GM13976 (cell line): ENCODE measurements at regions not wholly inside any gene's neighbourhood (a gene's known extent, or its start where the extent isn't known, plus 50 kb on each side); places are given as distances from the start of the nearest gene placed in this dataset.

Source experiments
- DNase-seq: peaks from one replicate; pipeline ENCODE4 v3.0.0; 2012; ENCODE audit warnings: low spot score
- in situ Hi-C: fragments of 300-500 bp; cut with MboI; formaldehyde crosslinking; loops from one replicate; pipeline ENCODE4 v1.12.0; 2022; ENCODE audit warnings: low sequenced_read_pairs, mixed read lengths, inconsistent platforms; ENCODE audit not compliant: unreplicated experiment
- TF ChIP-seq, protein P1 (sequence below): IDR thresholded peaks from 2 replicates; pipeline ENCODE4 v1.5.1; 2012; ENCODE audit warnings: borderline replicate concordance, mild to moderate bottlenecking; ENCODE audit not compliant: insufficient read depth; ENCODE audit errors: extremely low read depth, missing control alignments, control extremely low read depth

DNA sequence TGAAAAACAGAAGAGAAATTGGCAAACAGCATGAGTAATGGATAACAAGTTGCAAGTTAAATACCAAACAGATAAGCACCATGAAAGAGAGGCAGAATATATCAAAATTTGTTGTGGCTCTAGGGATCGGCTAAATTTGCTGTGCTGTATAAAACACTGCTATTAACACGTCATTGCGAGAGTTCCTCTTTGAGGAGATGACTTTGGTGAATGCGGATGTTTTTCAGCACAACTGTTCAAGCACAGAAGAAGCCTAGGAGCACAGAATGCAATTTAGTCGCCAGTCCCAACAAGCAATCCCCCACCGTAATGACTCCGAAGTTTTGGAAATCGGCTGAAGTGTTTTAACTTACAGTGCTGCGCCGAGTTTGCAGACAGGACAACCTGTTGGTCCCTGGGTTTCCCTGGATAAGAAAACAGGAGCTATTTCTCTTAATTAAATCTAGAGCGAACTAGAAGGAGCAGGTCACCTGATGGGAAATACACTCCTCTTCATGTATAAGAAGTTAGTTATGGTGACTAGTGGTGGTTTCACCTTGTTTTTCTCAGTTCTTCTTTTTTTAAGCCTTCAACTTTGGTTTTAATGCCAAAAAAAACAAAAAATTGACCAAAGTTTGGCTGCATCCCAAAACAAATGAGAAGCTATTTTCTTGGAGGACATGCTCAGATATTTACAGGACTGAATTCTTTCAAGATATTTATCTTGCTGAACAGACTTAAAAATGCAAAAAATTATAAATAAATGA is 454.1 kb upstream of the SALL3 start:
- in situ Hi-C loops, result no loop called here
- no peak for DNase-seq
- TF ChIP-seq, protein P1, sequence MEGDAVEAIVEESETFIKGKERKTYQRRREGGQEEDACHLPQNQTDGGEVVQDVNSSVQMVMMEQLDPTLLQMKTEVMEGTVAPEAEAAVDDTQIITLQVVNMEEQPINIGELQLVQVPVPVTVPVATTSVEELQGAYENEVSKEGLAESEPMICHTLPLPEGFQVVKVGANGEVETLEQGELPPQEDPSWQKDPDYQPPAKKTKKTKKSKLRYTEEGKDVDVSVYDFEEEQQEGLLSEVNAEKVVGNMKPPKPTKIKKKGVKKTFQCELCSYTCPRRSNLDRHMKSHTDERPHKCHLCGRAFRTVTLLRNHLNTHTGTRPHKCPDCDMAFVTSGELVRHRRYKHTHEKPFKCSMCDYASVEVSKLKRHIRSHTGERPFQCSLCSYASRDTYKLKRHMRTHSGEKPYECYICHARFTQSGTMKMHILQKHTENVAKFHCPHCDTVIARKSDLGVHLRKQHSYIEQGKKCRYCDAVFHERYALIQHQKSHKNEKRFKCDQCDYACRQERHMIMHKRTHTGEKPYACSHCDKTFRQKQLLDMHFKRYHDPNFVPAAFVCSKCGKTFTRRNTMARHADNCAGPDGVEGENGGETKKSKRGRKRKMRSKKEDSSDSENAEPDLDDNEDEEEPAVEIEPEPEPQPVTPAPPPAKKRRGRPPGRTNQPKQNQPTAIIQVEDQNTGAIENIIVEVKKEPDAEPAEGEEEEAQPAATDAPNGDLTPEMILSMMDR, result no peak

DNA sequence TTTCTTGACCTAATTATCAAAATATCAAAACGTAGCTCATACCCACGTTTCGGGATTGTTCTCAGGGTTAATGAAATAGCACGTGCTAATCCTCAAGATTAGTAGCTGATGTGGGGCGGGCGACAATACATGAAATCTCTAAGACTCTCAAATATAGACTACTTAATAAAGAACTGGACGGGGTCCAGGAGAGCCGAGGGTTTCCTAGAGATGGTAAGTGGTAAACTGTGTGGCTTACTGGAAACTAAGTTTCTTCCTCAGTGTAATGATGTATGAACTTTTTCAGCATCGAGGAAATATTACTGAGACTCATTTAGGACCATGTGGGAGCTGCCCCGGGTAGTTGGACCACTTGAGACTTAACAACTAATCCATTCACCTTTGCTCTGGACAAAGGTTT is 453.3 kb upstream of the SALL3 start:
- TF ChIP-seq, protein P1, result no peak
- DNase-seq, result no peak
- in situ Hi-C loops, result no loop called here

DNA sequence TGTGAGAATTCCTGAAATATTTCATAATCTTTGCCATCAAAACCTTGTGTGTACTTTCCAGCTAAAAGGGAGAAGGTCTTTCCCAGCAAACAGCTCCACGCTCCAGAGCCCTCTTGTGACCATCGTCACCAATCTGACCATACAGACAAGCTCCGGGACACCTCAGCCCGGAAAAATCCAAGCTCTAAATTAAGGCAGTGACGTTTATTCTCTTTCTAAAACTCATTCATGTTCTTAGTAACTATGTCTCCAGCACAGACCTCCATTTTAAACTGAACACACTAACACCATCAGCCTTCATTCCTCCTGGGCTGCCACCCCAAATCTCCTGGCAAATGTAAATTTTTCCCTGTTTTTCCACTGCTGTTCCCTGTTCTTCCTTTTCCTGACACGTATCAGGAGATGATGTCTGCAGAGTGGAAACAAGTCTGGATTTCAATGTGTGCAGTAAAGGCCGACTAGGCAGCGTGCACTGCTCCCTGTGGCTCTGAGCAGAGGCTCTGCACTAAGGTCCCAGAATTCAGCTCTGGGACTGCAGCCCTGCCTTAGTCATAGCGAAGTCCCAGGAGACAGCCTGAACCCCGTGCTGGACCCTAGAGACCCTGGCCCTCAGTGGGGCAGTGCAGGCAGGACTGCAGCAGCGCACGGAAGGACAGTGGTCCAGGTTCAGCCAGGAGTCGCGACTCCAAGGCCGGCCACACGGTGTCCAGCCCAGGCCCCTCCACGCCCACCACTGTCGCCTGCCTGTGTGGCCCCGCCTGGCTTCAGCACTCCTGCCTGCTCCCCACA is 452.5 kb upstream of the SALL3 start:
- in situ Hi-C loops, result no loop called here
- TF ChIP-seq, protein P1, result no peak
- no peak for DNase-seq

DNA sequence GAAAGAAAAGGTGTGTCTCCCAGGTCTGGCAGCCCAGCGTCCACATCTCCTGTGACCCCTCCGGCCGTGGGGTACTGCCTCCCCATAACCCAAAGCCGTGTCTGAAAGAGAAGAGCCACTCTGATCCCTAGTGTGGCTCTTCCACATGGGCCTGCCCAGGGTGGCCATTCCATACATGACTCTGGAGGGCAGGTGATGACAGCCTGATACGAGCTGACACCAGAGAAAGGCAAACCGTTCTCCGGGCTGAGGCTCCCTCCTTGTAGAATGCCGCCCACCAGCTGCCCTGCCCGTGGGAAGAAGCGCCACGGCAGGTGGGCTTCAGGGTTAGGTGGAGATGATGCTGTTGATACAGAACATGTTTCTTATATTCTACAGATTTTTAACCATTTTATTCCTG is 451.6 kb upstream of the SALL3 start:
- DNase-seq, result no peak
- TF ChIP-seq, protein P1, result no peak
- in situ Hi-C loops, result no loop called here

DNA sequence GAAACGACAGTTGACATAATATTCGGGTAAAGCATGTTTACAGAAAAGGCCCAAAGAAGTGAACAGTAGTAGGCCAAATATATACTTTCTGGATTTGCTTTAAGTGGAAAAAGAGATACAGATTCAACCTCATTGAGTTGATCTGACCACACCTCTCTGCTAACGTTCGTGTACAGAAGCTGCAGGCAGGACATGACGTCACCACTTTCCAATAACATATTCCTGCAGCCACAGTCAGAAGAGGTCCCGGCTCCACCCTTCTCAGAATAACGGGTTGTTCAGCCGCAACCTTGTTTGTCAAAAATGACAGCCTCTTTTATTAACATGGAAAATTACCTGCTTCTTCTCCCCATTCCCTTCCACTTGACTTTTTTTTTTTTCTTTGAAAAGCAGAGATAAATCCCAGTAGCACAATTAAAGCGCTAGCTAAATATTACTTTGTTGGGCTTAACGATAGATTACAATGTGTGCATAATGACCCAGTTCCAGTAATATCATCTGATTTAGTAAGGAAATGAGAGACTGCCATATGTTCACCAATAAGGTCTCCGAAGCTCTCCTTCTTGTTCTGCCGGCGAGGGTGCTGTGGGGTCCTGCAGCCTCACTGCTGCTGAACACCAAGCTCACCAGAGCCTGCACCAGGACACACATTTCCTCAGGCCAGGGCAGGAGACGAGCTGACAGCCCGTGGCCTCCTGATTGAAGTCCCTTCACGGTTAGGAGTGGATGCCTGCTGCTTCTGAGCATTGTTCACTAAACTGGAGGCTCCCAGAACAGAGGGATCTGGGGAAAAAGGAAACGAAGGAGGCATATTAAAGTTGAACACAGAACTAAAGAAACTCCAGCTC is 451.0 kb upstream of the SALL3 start:
- in situ Hi-C loops, result no loop called here
- no peak for DNase-seq
- TF ChIP-seq, protein P1, result no peak

DNA sequence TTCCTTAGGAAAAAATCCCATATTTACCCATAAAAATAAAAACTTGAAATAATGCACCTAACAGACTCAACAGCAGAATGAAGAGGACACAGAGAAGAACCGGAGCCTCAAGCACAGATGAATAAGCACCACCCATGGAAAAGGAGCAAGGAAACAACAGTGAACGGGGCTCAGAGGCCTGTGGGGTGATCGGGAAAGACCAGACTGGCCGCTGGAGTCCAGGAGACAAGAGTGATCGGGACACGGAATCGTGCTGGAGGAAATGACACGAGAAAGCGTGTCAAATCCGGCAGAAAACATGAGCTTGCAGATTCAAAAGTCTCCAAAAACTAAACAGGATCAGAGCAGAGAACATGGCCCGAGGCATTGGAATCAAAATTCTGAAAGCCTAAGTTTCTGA is 448.0 kb upstream of the SALL3 start:
- in situ Hi-C loops, result no loop called here

More for the DNA sequence above, 448.0 kb upstream of the SALL3 start:
- TF ChIP-seq, protein P1, result no peak
- no peak for DNase-seq
